H9 (cell line): ENCODE measurements at regions not wholly inside any gene's neighbourhood (a gene's known extent, or its start where the extent isn't known, plus 50 kb on each side); places are given as distances from the start of the nearest gene placed in this dataset.

Experiments used
- DNase-seq: peaks from one replicate; pipeline ENCODE4 v3.0.0-alpha.2; 2017
- H2AFZ ChIP-seq: one replicate; pipeline ENCODE4 v1.6.1; 2013; ENCODE audit warnings: mild to moderate bottlenecking, low read length, control low read depth, moderate library complexity
- H2AK5ac ChIP-seq: 2 replicates; pipeline ENCODE4 v1.6.1; 2013; ENCODE audit warnings: low read length, control low read depth, mixed read lengths; ENCODE audit not compliant: insufficient read length
- H2BK120ac ChIP-seq: one replicate; pipeline ENCODE4 v1.6.1; 2013; ENCODE audit warnings: low read depth, mild to moderate bottlenecking, low read length, control low read depth, inconsistent platforms; ENCODE audit not compliant: poor library complexity, severe bottlenecking
- H2BK12ac ChIP-seq: 2 replicates; pipeline ENCODE4 v1.6.1; 2013; ENCODE audit warnings: low read length, control low read depth, mixed read lengths, low read depth; ENCODE audit not compliant: insufficient read length
- H2BK15ac ChIP-seq: 2 replicates; pipeline ENCODE4 v1.6.1; 2013; ENCODE audit warnings: low read depth, low read length, control low read depth
- H2BK20ac ChIP-seq: one replicate; pipeline ENCODE4 v1.6.1; 2013; ENCODE audit warnings: low read depth, mild to moderate bottlenecking, low read length, control low read depth, inconsistent platforms; ENCODE audit not compliant: poor library complexity, severe bottlenecking
- H2BK5ac ChIP-seq: 2 replicates; pipeline ENCODE4 v1.6.1; 2013; ENCODE audit warnings: low read length, control low read depth, mixed read lengths; ENCODE audit not compliant: insufficient read length
- H3K14ac ChIP-seq: 2 replicates; pipeline ENCODE4 v1.6.1; 2013; ENCODE audit warnings: low read length, control low read depth; ENCODE audit not compliant: insufficient read depth
- H3K18ac ChIP-seq: 2 replicates; pipeline ENCODE4 v1.6.1; 2013; ENCODE audit warnings: low read depth, mild to moderate bottlenecking, mixed read lengths, low read length, control low read depth; ENCODE audit not compliant: insufficient read length
- H3K23ac ChIP-seq: 2 replicates; pipeline ENCODE4 v1.6.1; 2013; ENCODE audit warnings: low read length, control low read depth, mixed read lengths, low read depth; ENCODE audit not compliant: insufficient read length
- H3K23me2 ChIP-seq: 2 replicates; pipeline ENCODE4 v1.6.1; 2013; ENCODE audit warnings: low read depth, mild to moderate bottlenecking, mixed read lengths, low read length, control low read depth; ENCODE audit not compliant: insufficient read length, poor library complexity, severe bottlenecking
- H3K27ac ChIP-seq: 2 replicates; pipeline ENCODE4 v1.5.1; 2013; ENCODE audit warnings: low read length, control low read depth, mixed read lengths, low read depth; ENCODE audit not compliant: insufficient read length
- H3K27me3 ChIP-seq: 2 replicates; pipeline ENCODE4 v1.6.1; 2013; ENCODE audit warnings: low read length, control low read depth, inconsistent platforms; ENCODE audit not compliant: insufficient read depth
- H3K4ac ChIP-seq: 2 replicates; pipeline ENCODE4 v1.6.1; 2013; ENCODE audit warnings: low read depth, mild to moderate bottlenecking, control low read depth, inconsistent platforms, low read length, moderate library complexity
- H3K4me1 ChIP-seq: 2 replicates; pipeline ENCODE4 v1.6.1; 2013; ENCODE audit warnings: low read length, control low read depth, inconsistent platforms; ENCODE audit not compliant: insufficient read depth
- H3K4me2 ChIP-seq: 2 replicates; pipeline ENCODE4 v1.6.1; 2013; ENCODE audit warnings: low read length, control low read depth, mixed read lengths; ENCODE audit not compliant: insufficient read length, insufficient read depth
- H3K56ac ChIP-seq: 2 replicates; pipeline ENCODE4 v1.6.1; 2013; ENCODE audit warnings: low read depth, mild to moderate bottlenecking, mixed read lengths, low read length, control low read depth; ENCODE audit not compliant: insufficient read length
- H3K79me1 ChIP-seq: 2 replicates; pipeline ENCODE4 v1.6.1; 2013; ENCODE audit warnings: low read depth, mild to moderate bottlenecking, moderate library complexity, low read length, control low read depth, inconsistent platforms; ENCODE audit not compliant: insufficient read depth, poor library complexity, severe bottlenecking
- H3K79me2 ChIP-seq: 2 replicates; pipeline ENCODE4 v1.6.1; 2013; ENCODE audit warnings: low read length, control low read depth, inconsistent platforms; ENCODE audit not compliant: insufficient read depth
- H3K9ac ChIP-seq: 2 replicates; pipeline ENCODE4 v1.6.1; 2013; ENCODE audit warnings: low read length, control low read depth, mixed read lengths; ENCODE audit not compliant: insufficient read length; ENCODE audit errors: extremely low read depth
- H3K9me3 ChIP-seq: one replicate; pipeline ENCODE4 v1.6.1; 2013; ENCODE audit warnings: low read depth, low read length, inconsistent platforms; ENCODE audit not compliant: control insufficient read depth
- H3T11ph ChIP-seq: one replicate; pipeline ENCODE4 v1.6.1; 2013; ENCODE audit warnings: mild to moderate bottlenecking, low read length, control low read depth, inconsistent platforms
- H4K20me1 ChIP-seq: one replicate; pipeline ENCODE4 v1.6.1; 2013; ENCODE audit not compliant: control insufficient read depth, insufficient read length, insufficient read depth
- H4K5ac ChIP-seq: 2 replicates; pipeline ENCODE4 v1.6.1; 2013; ENCODE audit warnings: low read depth, mild to moderate bottlenecking, mixed read lengths, low read length, control low read depth; ENCODE audit not compliant: insufficient read length
- H4K8ac ChIP-seq: replicated peaks from 2 replicates; pipeline ENCODE4 v1.6.1; 2013; ENCODE audit warnings: low read length, control low read depth, mixed read lengths, low read depth; ENCODE audit not compliant: insufficient read length
- H4K91ac ChIP-seq: 2 replicates; pipeline ENCODE4 v1.6.1; 2013; ENCODE audit warnings: low read depth, mild to moderate bottlenecking, moderate library complexity, mixed read lengths, low read length, control low read depth; ENCODE audit not compliant: insufficient read length
- H3K27ac Mint-ChIP-seq, 3 experiments: 2 replicates in 2 of 3; 3 replicates in 1 of 3; pipeline ENCODE4 v1.8.0; 2020 to 2021; ENCODE audit warnings: mixed read lengths in 3 of 3, mild to moderate bottlenecking in 1 of 3, moderate library complexity in 1 of 3
- H3K27me3 Mint-ChIP-seq: 2 replicates; pipeline ENCODE4 v1.8.0; 2021; ENCODE audit warnings: low read depth, mild to moderate bottlenecking, moderate library complexity, mixed read lengths
- H3K36me3 Mint-ChIP-seq, 3 experiments: 2 replicates in 2 of 3; 3 replicates in 1 of 3; pipeline ENCODE4 v1.8.0; 2020 to 2021; ENCODE audit warnings: low read depth in 3 of 3, mixed read lengths in 3 of 3; ENCODE audit not compliant: insufficient read depth in 1 of 3
- H3K4me1 Mint-ChIP-seq, 2 experiments: 2 replicates each; pipeline ENCODE4 v1.8.0; 2020; ENCODE audit warnings: mixed read lengths in 2 of 2
- H3K4me3 Mint-ChIP-seq, 2 experiments: 2 replicates in 1 of 2; 3 replicates in 1 of 2; pipeline ENCODE4 v1.8.0; 2020 to 2021; ENCODE audit warnings: mild to moderate bottlenecking in 2 of 2, mixed read lengths in 2 of 2, moderate library complexity in 1 of 2
- H3K9me3 Mint-ChIP-seq, 2 experiments: 2 replicates in 1 of 2; 3 replicates in 1 of 2; pipeline ENCODE4 v1.8.0; 2020; ENCODE audit warnings: mild to moderate bottlenecking in 2 of 2, mixed read lengths in 2 of 2, moderate library complexity in 1 of 2
- CTCF ChIP-seq: fragments of 200-600 bp; sonication (generic); conservative IDR thresholded peaks from 3 replicates; pipeline ENCODE4 v1.8.0; 2021; ENCODE audit warnings: antibody characterized with exemption, mild to moderate bottlenecking
- WGBS: extraction: QIAGEN DNeasy Blood & Tissue Kit; methylation state at CpG from one replicate; pipeline ENCODE4 v1.1.7; 2013; ENCODE audit warnings: missing lambda C conversion rate, low lambda C conversion rate, mixed read lengths; ENCODE audit not compliant: insufficient read length; ENCODE audit errors: extremely low coverage; 5-methylcytosine and 5-hydroxymethylcytosine counted together

- peaks cover 0 to 3% of the 10 kb centered on the region in 2 experiments; a peak in 1 of 4 replicates for H3K4me1 Mint-ChIP-seq
- H3K14ac ChIP-seq: no peak overlapping the region
- H2AK5ac ChIP-seq: no peak overlapping the region
- no peak overlapping the region for H2BK12ac ChIP-seq
- no peaks in the 10 kb centered on the region for H3K9me3 ChIP-seq
- no peak overlapping the region for H3K4me2 ChIP-seq
- H3K27me3 ChIP-seq: no peaks in the 10 kb centered on the region
- H4K5ac ChIP-seq: no peak overlapping the region
- H3K56ac ChIP-seq: no peak overlapping the region
- no peak overlapping the region for H2BK120ac ChIP-seq
- H3K18ac ChIP-seq: no peak overlapping the region
- H3K27ac Mint-ChIP-seq: no peak overlapping the region
- no peaks in the 10 kb centered on the region for H4K20me1 ChIP-seq
- H3K23ac ChIP-seq: no peak overlapping the region
- H3K4me1 ChIP-seq: no peaks in the 10 kb centered on the region
- no peak overlapping the region for H2BK20ac ChIP-seq
- no peak overlapping the region for H3K9ac ChIP-seq
- H2BK5ac ChIP-seq: no peak overlapping the region
- DNase-seq: no peak
- no peak for TF ChIP-seq CTCF
- H3K27me3 Mint-ChIP-seq: no peaks in the 10 kb centered on the region
- H3T11ph ChIP-seq: no peak overlapping the region
- no peaks in the 10 kb centered on the region for H3K79me2 ChIP-seq
- H4K8ac ChIP-seq: no peak overlapping the region
- H3K9me3 Mint-ChIP-seq: peaks cover 10 to 21% of the 10 kb centered on the region in 2 experiments
- no peaks in the 10 kb centered on the region for H3K23me2 ChIP-seq
- no CpG with 5 or more reads among the region's 1 CpG for WGBS
- H3K4ac ChIP-seq: no peak overlapping the region
- H3K27ac ChIP-seq: no peak overlapping the region
- H2BK15ac ChIP-seq: no peak overlapping the region
- H3K79me1 ChIP-seq: no peaks in the 10 kb centered on the region
- no peak overlapping the region for H4K91ac ChIP-seq
- H2AFZ ChIP-seq: no peak overlapping the region
- no peak overlapping the region for H3K4me3 Mint-ChIP-seq
- peaks cover 6 to 7% (median 6%) of the 10 kb centered on the region in 3 experiments for H3K36me3 Mint-ChIP-seq
Measured at GRCh38 chr2:123596621-123597020, 428.5 kb upstream of the CNTNAP5 start.
